Right lobe of liver (tissue), 4 donors: ENCODE measurements at regions not wholly inside any gene's neighbourhood (a gene's known extent, or its start where the extent isn't known, plus 50 kb on each side); places are given as distances from the start of the nearest gene placed in this dataset.

Source experiments
- POLR2A ChIP-seq: fragments of 450-650 bp; IDR thresholded peaks from one replicate; pipeline ENCODE4 v1.6.1; 2017; ENCODE audit warnings: antibody characterized with exemption, mild to moderate bottlenecking
- TF ChIP-seq, protein P1 (sequence below), 4 donors: fragments of 200-600 bp in 3 of 4; fragments of 450-650 bp in 1 of 4; IDR thresholded peaks; one replicate each; pipeline versions ENCODE4 v1.5.1 to v1.8.0; 2016 to 2022; ENCODE audit warnings: antibody characterized with exemption in 4 of 4, mild to moderate bottlenecking in 2 of 4
- donor health status: DM: no; HTN: no; CAD: no.
- donor health status: DM: no; HTN: no; CAD: no.
- donor health status: DM: no; HTN: yes; CAD: no.

DNA sequence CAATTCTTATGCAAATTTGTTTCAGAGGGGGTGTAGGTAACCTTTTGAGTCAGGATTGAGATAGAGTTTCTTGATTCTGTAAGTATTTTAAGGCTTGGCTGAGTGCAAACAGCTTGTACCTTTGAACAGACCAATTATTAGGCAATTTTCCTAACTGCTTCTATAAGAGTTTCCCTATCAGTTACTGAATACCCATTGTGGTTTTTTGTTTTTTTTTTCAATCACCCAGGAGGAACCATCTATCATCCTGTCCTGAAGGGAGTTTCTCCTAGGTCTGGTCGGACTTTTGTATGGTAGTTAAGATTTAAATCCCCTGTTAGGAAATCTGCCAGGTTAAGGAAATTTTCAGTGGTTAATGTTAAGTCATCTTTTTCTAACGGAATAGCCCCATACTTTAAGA, 319.4 kb upstream of the SLC39A10 start:
- TF ChIP-seq, protein P1, sequence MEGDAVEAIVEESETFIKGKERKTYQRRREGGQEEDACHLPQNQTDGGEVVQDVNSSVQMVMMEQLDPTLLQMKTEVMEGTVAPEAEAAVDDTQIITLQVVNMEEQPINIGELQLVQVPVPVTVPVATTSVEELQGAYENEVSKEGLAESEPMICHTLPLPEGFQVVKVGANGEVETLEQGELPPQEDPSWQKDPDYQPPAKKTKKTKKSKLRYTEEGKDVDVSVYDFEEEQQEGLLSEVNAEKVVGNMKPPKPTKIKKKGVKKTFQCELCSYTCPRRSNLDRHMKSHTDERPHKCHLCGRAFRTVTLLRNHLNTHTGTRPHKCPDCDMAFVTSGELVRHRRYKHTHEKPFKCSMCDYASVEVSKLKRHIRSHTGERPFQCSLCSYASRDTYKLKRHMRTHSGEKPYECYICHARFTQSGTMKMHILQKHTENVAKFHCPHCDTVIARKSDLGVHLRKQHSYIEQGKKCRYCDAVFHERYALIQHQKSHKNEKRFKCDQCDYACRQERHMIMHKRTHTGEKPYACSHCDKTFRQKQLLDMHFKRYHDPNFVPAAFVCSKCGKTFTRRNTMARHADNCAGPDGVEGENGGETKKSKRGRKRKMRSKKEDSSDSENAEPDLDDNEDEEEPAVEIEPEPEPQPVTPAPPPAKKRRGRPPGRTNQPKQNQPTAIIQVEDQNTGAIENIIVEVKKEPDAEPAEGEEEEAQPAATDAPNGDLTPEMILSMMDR (IDR thresholded peaks at IDR 0.05) = no peak
- no peak for TF ChIP-seq POLR2A
